NCI-H1694 (cell line): ENCODE measurements at regions not wholly inside any gene's neighbourhood (a gene's known extent, or its start where the extent isn't known, plus 50 kb on each side); places are given as distances from the start of the nearest gene placed in this dataset.
"Not testable (repeated sequence)": the region's sequence is repeated elsewhere in the genome, so short reads cannot be mapped to it uniquely, and the experiment has no call there.

Experiments used
- DNase-seq: peaks from one replicate; lab custom pipeline; 2025; lab: John Stamatoyannopoulos, UW

- DNase-seq = no peak
Observed at GRCh38 chr6:76774781-76775384, 688.4 kb downstream of the HTR1B start.

- DNase-seq = no peak
Observed at GRCh38 chr6:76772951-76773350, 690.3 kb downstream of the HTR1B start.

DNA sequence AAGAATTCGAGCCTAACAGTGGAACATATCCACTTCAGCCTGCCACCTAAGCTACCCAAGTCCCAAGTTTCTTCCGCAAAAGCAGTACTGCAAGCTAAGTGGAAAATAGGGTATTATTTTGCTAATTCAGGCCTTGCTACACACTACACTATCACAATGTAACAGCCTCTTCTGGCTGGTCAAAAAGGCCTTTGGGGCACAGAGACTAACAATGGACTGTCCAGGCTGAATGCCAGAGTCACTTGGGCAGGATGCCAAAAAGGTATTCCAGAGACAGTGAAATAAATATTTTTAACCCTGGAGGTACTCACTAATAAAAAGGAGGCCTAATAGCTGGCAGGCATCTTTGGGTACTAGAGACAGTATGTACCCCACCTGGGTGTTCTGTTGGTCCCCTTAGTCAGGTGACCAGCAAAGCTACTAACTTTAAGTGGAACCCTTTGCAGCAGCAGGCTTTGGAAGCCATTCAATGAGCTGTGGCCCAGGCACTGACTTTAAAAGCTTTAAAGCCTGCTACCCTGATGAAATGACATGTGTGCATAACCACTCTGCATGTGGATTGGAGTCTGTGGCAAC lies 692.1 kb downstream of the HTR1B start:
- DNase-seq = no peak

- DNase-seq = no peak
Observed at GRCh38 chr6:76770281-76770680, 693.0 kb downstream of the HTR1B start.

DNA sequence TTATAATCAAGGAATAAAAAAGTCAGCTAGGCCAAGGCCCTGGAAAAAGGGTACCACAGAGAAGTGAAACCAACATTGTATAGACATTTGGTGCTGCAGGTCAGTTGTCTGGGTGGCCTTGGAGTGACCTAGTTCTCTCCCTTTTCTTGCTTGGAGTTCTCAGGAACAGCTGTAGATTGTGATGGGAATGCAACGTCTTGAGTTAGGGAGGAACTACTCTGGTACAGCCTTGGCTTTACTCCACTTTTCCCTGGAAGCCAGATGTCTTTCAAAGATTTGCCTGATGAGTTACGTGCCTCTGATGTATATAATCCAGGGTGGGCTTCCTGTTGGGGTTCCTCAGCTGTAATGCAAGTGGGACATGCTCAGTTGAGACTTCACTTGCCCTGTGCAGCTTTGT lies 694.7 kb downstream of the HTR1B start:
- DNase-seq = no peak

GRCh38 chr6:76764057-76764456 lies 691.6 kb upstream of the IMPG1 start:
- no peak for DNase-seq

- DNase-seq = no peak
Observed at GRCh38 chr6:76752841-76753240, 680.4 kb upstream of the IMPG1 start.

- not testable (repeated sequence) for DNase-seq
Observed at GRCh38 chr6:76745388-76745787, 672.9 kb upstream of the IMPG1 start.

- not testable (repeated sequence) for DNase-seq
Observed at GRCh38 chr6:76744151-76744720, 671.8 kb upstream of the IMPG1 start.

DNA sequence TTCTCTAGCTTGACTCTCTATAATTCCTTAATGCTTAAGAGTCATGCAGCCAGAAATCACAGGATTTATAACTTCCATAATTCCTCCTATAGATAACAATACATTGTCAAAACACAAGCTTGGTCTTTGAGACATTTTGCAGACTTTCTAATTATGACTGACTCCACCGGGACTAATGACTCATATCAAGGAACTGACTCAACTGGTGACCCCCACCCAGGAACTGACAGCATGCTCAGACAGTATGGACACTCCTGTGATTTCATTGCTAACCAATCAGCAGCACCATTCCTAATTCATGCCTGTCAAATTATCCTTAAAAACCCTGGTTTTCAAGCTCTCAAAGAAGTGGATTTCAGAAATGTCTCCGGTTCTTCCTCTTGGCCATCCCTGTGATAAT lies 670.5 kb upstream of the IMPG1 start:
- no peak for DNase-seq

DNA sequence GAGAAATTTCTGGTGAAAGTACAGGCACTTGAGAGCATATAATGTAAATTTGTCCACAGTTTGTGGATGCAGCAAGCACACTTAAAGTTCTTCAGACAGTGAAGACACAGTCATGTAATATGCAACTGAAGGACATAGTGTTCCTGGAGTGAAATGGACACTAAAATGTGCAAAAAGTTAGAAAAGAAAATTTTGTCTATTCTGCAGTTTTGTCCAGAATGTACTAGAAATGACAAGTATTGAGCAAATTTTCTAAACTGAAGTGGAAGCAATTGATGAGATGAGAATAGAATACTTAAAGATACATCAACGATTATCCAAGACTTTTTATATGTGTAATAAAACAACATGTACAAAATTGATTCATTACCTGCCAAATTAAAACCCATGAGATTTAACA lies 647.0 kb upstream of the IMPG1 start:
- no peak for DNase-seq

GRCh38 chr6:76708641-76709331 lies 636.3 kb upstream of the IMPG1 start:
- no peak for DNase-seq

DNA sequence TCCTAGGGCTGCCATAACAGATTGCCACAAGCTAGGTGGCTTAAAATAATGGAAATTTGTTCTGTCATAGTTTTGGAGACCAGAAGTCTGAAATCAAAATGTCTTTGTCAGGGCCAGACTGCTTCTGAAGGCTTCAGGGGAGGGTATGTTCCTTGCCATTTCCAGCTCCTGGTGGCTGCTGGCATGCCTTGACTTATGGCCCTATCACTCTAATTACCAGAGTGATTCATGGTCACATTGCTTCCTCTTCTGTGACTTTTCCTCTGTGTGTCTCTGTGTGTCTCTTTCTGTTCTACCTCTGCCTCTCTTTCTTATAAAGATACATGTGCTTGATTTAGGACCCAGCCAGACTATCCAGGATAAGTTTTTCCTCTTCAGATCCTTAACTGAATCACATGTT lies 635.2 kb upstream of the IMPG1 start:
- DNase-seq = no peak

DNA sequence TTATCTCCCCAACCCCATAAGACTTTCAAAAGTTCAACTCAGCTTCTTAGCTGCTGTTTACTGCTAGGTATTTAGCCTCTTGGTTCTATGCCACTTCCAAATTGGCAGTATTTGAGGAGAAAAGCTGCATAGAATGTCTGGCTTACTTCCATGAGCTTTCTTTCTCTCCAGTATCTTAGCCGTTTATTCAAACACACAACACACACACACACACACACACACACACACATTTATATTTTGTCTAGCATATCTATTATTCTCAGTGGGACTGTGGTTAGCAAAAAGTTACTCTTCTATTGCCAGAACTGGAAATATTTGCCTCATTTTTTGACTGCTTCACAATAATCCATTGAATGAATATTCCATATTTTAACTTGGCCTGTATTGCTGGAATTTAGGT lies 634.2 kb upstream of the IMPG1 start:
- DNase-seq = no peak

DNA sequence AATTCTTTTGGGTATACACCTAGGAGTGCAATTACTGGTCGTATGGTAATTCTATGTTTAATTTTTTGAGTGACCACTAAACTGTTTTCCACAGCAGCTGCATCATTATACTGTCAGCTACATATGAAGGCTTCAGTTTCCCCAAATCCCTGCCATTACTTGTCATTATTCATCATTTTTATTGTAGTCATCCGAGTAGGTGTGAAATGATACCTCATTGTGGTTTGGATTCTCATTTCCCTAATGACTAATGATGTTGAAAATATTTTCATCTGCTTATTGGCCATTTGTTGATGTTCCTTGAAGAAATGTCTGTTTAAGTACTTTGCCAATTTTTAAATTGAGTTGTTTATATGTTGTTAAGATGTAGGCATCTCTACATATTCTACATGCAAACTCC lies 633.6 kb upstream of the IMPG1 start:
- no peak for DNase-seq

DNA sequence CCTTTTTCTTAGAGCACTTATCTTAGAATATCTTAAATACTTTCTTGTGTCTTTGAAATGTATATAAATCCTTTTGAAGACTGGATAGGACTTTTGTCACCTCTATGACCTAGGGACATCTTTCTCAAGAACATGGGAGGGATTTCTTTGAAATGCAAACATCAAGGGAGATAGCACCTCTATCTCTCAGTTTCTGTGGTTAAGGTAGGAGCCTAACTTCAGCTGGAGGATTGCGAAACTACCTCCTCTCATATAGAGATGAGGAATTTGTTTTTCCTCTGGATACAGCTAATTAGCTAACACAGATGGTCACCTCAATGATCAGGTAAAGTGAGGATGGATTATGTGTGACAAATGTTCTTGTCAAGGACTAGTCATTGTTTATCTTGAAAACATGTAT lies 631.3 kb upstream of the IMPG1 start:
- DNase-seq = no peak

DNA sequence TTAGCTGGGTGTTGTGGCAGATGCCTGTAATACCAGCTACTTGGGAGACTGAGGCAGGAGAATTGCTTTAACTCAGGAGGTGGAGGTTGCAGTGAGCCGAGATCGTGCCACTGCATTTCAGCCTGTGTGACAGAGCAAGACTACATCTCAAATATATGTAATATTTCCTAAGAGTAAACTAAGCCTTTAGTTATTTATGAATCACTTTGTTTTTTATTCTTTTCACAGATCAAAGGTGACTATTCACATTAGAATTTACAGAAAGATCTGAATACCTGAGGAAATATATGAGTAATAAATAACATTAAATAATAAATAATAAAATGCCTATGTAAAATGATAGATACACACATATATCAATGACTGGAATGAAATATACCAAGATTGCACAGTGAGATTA lies 630.8 kb upstream of the IMPG1 start:
- DNase-seq = no peak

DNA sequence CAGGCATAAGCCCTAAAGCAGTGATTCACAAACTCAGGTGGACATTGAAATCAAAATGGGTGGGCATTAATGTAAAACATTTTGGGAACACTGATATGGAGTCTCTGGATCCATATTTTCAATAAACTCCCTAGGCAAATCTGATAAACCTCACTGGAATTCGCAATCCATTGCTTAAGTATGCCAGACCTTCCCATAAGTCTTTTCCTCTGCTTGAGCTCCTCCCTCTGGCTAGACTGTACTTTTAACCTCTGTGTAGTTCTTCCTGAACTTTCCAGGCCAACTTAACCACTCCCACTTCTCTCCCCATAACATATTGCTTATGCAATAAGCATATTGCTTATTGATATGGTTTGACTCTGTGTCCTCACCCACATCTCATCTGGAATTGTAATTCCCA lies 629.7 kb upstream of the IMPG1 start:
- no peak for DNase-seq

- no peak for DNase-seq
Observed at GRCh38 chr6:76701610-76702009, 629.1 kb upstream of the IMPG1 start.

GRCh38 chr6:76697585-76697984 lies 625.1 kb upstream of the IMPG1 start:
- no peak for DNase-seq

GRCh38 chr6:76694795-76695194 lies 622.3 kb upstream of the IMPG1 start:
- no peak for DNase-seq

GRCh38 chr6:76684875-76685274 lies 612.4 kb upstream of the IMPG1 start:
- no peak for DNase-seq

- DNase-seq = no peak
Observed at GRCh38 chr6:76683985-76684384, 611.5 kb upstream of the IMPG1 start.
